HEK293 (cell line): ENCODE measurements at regions not wholly inside any gene's neighbourhood (a gene's known extent, or its start where the extent isn't known, plus 50 kb on each side); places are given as distances from the start of the nearest gene placed in this dataset.

Source experiments
- CTCF ChIA-PET: fragments of 350-600 bp; formaldehyde crosslinking; extraction: SDS; loops from one replicate; lab custom pipeline; 2021; ENCODE audit warnings: antibody characterized with exemption; lab: Yijun Ruan, JAX
- POLR2A ChIA-PET: fragments of 300-600 bp; formaldehyde crosslinking; extraction: SDS; loops from one replicate; lab custom pipeline; 2020; ENCODE audit warnings: antibody characterized with exemption, inconsistent platforms; lab: Yijun Ruan, JAX
- H3K27ac ChIP-seq: fragments of 200-500 bp; sonication (Bioruptor generic); 2 replicates; pipeline ENCODE4 v1.5.1; 2014; ENCODE audit warnings: low read depth, low read length, control low read depth, inconsistent platforms; ENCODE audit errors: extremely low read depth
- H3K36me3 ChIP-seq, 2 experiments: fragments of 200-500 bp in 1 of 2; sonication (Bioruptor generic) in 1 of 2; 1 replicate in 1 of 2; 2 replicates in 1 of 2; pipeline ENCODE4 v1.5.1; 2014 to 2017; ENCODE audit warnings: inconsistent platforms in 2 of 2, low read length in 2 of 2; ENCODE audit not compliant: control insufficient read depth in 2 of 2, insufficient read depth in 1 of 2
- H3K4me1 ChIP-seq: fragments of 200-500 bp; sonication (Bioruptor generic); 2 replicates; pipeline ENCODE4 v1.5.1; 2014; ENCODE audit warnings: mild to moderate bottlenecking, low read length, inconsistent platforms; ENCODE audit not compliant: control insufficient read depth, insufficient read depth
- H3K4me3 ChIP-seq: 2 replicates; pipeline ENCODE4 v1.5.1; 2011; ENCODE audit warnings: low read depth, mild to moderate bottlenecking, control low read depth, low read length, moderate library complexity
- H3K9me3 ChIP-seq: fragments of 200-500 bp; sonication (Bioruptor generic); 2 replicates; pipeline ENCODE4 v1.5.1; 2014; ENCODE audit warnings: low read depth, low read length, inconsistent platforms; ENCODE audit not compliant: control insufficient read depth, insufficient read depth
- EGR2 ChIP-seq: fragments of 450-650 bp; formaldehyde crosslinking; IDR thresholded peaks from 2 replicates; pipeline ENCODE4 v1.5.1; 2016; ENCODE audit warnings: low read depth, missing biosample characterization, missing genetic modification characterization
- GFI1B ChIP-seq: fragments of 450-650 bp; formaldehyde crosslinking; IDR thresholded peaks from 2 replicates; pipeline ENCODE4 v1.5.1; 2016; ENCODE audit warnings: missing biosample characterization, missing genetic modification characterization
- HOXD13 ChIP-seq: sonication (generic); formaldehyde crosslinking; IDR thresholded peaks from 2 replicates; pipeline ENCODE4 v1.8.0; 2022; ENCODE audit warnings: missing genetic modification reagents, borderline replicate concordance
- IKZF3 ChIP-seq: fragments of 450-650 bp; IDR thresholded peaks from 2 replicates; pipeline ENCODE4 v1.5.0; 2018; ENCODE audit warnings: missing biosample characterization, mild to moderate bottlenecking, missing genetic modification characterization, moderate library complexity
- OSR2 ChIP-seq: fragments of 450-650 bp; formaldehyde crosslinking; IDR thresholded peaks from 2 replicates; pipeline ENCODE4 v1.5.1; 2016; ENCODE audit warnings: missing biosample characterization, missing genetic modification characterization
- RBAK ChIP-seq: fragments of 450-650 bp; formaldehyde crosslinking; IDR thresholded peaks from 2 replicates; pipeline ENCODE4 v1.5.1; 2016; ENCODE audit warnings: missing biosample characterization, missing genetic modification characterization
- REST ChIP-seq: fragments of 450-650 bp; formaldehyde crosslinking; IDR thresholded peaks from 2 replicates; pipeline ENCODE4 v1.5.1; 2016; ENCODE audit warnings: missing biosample characterization, missing genetic modification characterization
- SCRT1 ChIP-seq: fragments of 450-650 bp; formaldehyde crosslinking; IDR thresholded peaks from 2 replicates; pipeline ENCODE4 v1.5.1; 2016; ENCODE audit warnings: missing biosample characterization, missing genetic modification characterization, borderline replicate concordance
- YY2 ChIP-seq: fragments of 450-650 bp; formaldehyde crosslinking; IDR thresholded peaks from 2 replicates; pipeline ENCODE4 v1.5.1; 2016; ENCODE audit warnings: missing biosample characterization, missing genetic modification characterization
- ZFHX2 ChIP-seq: fragments of 450-650 bp; formaldehyde crosslinking; conservative IDR thresholded peaks from 2 replicates; pipeline ENCODE4 v1.5.1; 2016; ENCODE audit warnings: missing biosample characterization, missing genetic modification characterization
- ZFP69B ChIP-seq: fragments of 450-650 bp; formaldehyde crosslinking; IDR thresholded peaks from 2 replicates; pipeline ENCODE4 v1.5.1; 2016; ENCODE audit warnings: missing biosample characterization, missing genetic modification characterization
- ZNF146 ChIP-seq: fragments of 450-650 bp; formaldehyde crosslinking; IDR thresholded peaks from 2 replicates; pipeline ENCODE4 v1.5.1; 2016; ENCODE audit warnings: missing biosample characterization, missing genetic modification characterization
- ZNF175 ChIP-seq: fragments of 450-650 bp; formaldehyde crosslinking; IDR thresholded peaks from 2 replicates; pipeline ENCODE4 v1.5.1; 2016; ENCODE audit warnings: missing biosample characterization, missing genetic modification characterization
- ZNF354C ChIP-seq: fragments of 450-650 bp; formaldehyde crosslinking; IDR thresholded peaks from 2 replicates; pipeline ENCODE4 v1.5.1; 2016; ENCODE audit warnings: missing biosample characterization, missing genetic modification characterization, low read depth, borderline replicate concordance
- ZNF404 ChIP-seq: fragments of 450-650 bp; formaldehyde crosslinking; IDR thresholded peaks from 2 replicates; pipeline ENCODE4 v1.5.1; 2017; ENCODE audit warnings: missing biosample characterization, missing genetic modification characterization
- ZNF521 ChIP-seq: fragments of 450-650 bp; formaldehyde crosslinking; IDR thresholded peaks from 2 replicates; pipeline ENCODE4 v1.5.1; 2017; ENCODE audit warnings: missing biosample characterization, mild to moderate bottlenecking, missing genetic modification characterization
- ZNF555 ChIP-seq: fragments of 450-650 bp; formaldehyde crosslinking; conservative IDR thresholded peaks from 2 replicates; pipeline ENCODE4 v1.5.1; 2017; ENCODE audit warnings: missing biosample characterization, mild to moderate bottlenecking, missing genetic modification characterization, inconsistent platforms
- ZNF654 ChIP-seq: fragments of 450-650 bp; formaldehyde crosslinking; IDR thresholded peaks from 2 replicates; pipeline ENCODE4 v1.5.1; 2016; ENCODE audit warnings: low read depth, missing biosample characterization, missing genetic modification characterization
- ZNF670 ChIP-seq: fragments of 450-650 bp; formaldehyde crosslinking; IDR thresholded peaks from 2 replicates; pipeline ENCODE4 v1.5.1; 2016; ENCODE audit warnings: missing biosample characterization, missing genetic modification characterization, low read depth
- TF ChIP-seq, protein P1 (sequence below): fragments of 450-650 bp; formaldehyde crosslinking; IDR thresholded peaks from 2 replicates; pipeline ENCODE4 v1.5.1; 2016; ENCODE audit warnings: missing biosample characterization, missing genetic modification characterization
- TF ChIP-seq, protein P2 (sequence below): fragments of 450-650 bp; formaldehyde crosslinking; IDR thresholded peaks from 2 replicates; pipeline ENCODE4 v1.5.1; 2016; ENCODE audit warnings: missing biosample characterization, missing genetic modification characterization, borderline replicate concordance
- TF ChIP-seq, protein P3 (sequence below): fragments of 450-650 bp; formaldehyde crosslinking; IDR thresholded peaks from 2 replicates; pipeline ENCODE4 v1.5.1; 2016; ENCODE audit warnings: missing biosample characterization, missing genetic modification characterization

- ChIA-PET CTCF (interaction anchor here (0.6 kb wide), 1 partner anchor 18 kb away, joined by 3 read pairs; no protein-coding TSS in a partner anchor), POLR2A (no interaction called here)
- TF ChIP-seq ZNF404 (tag by site-specific recombination) (no peak), HOXD13 (CRISPR knock-in tag) (no peak), RBAK (no peak), ZNF670 (tag by site-specific recombination) (no peak)
- Histone ChIP-seq H3K9me3 (no peaks in the 10 kb centered on the region), H3K4me3 (no peak overlapping the region), H3K4me1 (no peaks in the 10 kb centered on the region), H3K27ac (no peak overlapping the region), H3K36me3 (no peaks in the 10 kb centered on the region)
These were observed 329.9 kb downstream of the DYSF start for GRCh38 chr2:71783215-71783614.

DNA sequence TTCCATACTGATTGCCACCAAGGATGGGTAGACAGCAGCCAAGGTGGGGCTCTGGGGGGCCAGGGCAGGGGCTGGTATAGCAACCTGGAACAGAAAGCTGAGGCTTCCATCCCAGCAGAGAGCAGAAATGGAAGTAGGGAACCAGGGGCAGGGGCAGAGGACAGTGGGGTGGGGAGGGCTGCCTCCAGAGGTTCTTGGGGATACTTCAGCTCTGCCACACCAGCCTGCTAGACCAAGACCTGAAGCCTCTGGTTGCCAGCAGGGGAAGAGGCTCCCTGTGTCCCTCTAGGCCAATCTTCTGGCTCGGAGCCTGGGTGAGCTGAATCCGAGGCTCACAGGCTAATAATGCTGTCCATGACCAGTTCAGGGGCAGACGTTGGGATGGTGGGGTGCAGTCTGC lies 329.0 kb downstream of the DYSF start:
- Histone ChIP-seq H3K9me3 (no peaks in the 10 kb centered on the region), H3K27ac (no peak overlapping the region), H3K4me1 (no peaks in the 10 kb centered on the region)
- POLR2A ChIA-PET, result no interaction called here
- TF ChIP-seq OSR2 (tag by site-specific recombination) (no peak), ZFP69B (no peak), SCRT1 (tag by site-specific recombination) (no peak), ZNF654 (tag by site-specific recombination) (no peak), YY2 (no peak), GFI1B (tag by site-specific recombination) (no peak), ZNF555 (tag by site-specific recombination) (no peak), ZNF146 (no peak)
- TF ChIP-seq, protein P1, sequence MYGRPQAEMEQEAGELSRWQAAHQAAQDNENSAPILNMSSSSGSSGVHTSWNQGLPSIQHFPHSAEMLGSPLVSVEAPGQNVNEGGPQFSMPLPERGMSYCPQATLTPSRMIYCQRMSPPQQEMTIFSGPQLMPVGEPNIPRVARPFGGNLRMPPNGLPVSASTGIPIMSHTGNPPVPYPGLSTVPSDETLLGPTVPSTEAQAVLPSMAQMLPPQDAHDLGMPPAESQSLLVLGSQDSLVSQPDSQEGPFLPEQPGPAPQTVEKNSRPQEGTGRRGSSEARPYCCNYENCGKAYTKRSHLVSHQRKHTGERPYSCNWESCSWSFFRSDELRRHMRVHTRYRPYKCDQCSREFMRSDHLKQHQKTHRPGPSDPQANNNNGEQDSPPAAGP (tag by site-specific recombination), result no peak
- TF ChIP-seq, protein P2, sequence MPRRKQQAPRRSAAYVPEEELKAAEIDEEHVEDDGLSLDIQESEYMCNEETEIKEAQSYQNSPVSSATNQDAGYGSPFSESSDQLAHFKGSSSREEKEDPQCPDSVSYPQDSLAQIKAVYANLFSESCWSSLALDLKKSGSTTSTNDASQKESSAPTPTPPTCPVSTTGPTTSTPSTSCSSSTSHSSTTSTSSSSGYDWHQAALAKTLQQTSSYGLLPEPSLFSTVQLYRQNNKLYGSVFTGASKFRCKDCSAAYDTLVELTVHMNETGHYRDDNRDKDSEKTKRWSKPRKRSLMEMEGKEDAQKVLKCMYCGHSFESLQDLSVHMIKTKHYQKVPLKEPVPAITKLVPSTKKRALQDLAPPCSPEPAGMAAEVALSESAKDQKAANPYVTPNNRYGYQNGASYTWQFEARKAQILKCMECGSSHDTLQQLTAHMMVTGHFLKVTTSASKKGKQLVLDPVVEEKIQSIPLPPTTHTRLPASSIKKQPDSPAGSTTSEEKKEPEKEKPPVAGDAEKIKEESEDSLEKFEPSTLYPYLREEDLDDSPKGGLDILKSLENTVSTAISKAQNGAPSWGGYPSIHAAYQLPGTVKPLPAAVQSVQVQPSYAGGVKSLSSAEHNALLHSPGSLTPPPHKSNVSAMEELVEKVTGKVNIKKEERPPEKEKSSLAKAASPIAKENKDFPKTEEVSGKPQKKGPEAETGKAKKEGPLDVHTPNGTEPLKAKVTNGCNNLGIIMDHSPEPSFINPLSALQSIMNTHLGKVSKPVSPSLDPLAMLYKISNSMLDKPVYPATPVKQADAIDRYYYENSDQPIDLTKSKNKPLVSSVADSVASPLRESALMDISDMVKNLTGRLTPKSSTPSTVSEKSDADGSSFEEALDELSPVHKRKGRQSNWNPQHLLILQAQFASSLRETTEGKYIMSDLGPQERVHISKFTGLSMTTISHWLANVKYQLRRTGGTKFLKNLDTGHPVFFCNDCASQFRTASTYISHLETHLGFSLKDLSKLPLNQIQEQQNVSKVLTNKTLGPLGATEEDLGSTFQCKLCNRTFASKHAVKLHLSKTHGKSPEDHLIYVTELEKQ (tag by site-specific recombination), result no peak
- TF ChIP-seq, all 188 proteins: peak for 0
- Histone ChIP-seq H3K36me3 (no peaks in the 10 kb centered on the region), H3K4me3 (no peak overlapping the region)
- CTCF ChIA-PET, result interaction anchor here (1.2 kb wide), 1 partner anchor 14 kb away, joined by 3 read pairs; no protein-coding TSS in a partner anchor

GRCh38 chr2:71781695-71782228 lies 328.4 kb downstream of the DYSF start:
- H3K4me1 ChIP-seq, result no peaks in the 10 kb centered on the region
- no peaks in the 10 kb centered on the region for H3K9me3 ChIP-seq
- ChIA-PET CTCF (interaction anchor here (0.6 to 1.2 kb wide), 3 partner anchors 15 to 544 kb away, joined by 3 to 4 read pairs (median 3); no protein-coding TSS in a partner anchor), POLR2A (no interaction called here)
- no peak overlapping the region for H3K27ac ChIP-seq
- H3K4me3 ChIP-seq, result no peak overlapping the region
- H3K36me3 ChIP-seq, result no peaks in the 10 kb centered on the region
- no peak for TF ChIP-seq ZNF175 (tag by site-specific recombination)
- TF ChIP-seq IKZF3 (tag by site-specific recombination), result no peak
- no peak for TF ChIP-seq ZNF354C
- TF ChIP-seq EGR2 (tag by site-specific recombination), result peak; percentile 76
- TF ChIP-seq, protein P3, sequence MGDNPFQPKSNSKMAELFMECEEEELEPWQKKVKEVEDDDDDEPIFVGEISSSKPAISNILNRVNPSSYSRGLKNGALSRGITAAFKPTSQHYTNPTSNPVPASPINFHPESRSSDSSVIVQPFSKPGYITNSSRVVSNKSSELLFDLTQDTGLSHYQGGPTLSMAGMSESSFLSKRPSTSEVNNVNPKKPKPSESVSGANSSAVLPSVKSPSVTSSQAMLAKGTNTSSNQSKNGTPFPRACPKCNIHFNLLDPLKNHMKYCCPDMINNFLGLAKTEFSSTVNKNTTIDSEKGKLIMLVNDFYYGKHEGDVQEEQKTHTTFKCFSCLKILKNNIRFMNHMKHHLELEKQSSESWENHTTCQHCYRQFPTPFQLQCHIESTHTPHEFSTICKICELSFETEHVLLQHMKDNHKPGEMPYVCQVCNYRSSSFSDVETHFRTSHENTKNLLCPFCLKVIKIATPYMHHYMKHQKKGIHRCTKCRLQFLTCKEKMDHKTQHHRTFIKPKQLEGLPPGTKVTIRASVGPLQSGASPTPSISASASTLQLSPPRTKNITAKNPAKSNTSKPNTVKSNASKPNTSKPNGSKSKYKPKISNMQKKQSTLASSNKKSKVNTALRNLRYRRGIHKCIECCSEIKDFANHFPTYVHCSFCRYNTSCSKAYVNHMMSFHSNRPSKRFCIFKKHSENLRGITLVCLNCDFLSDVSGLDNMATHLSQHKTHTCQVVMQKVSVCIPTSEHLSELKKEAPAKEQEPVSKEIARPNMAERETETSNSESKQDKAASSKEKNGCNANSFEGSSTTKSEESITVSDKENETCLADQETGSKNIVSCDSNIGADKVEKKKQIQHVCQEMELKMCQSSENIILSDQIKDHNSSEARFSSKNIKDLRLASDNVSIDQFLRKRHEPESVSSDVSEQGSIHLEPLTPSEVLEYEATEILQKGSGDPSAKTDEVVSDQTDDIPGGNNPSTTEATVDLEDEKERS (tag by site-specific recombination), result no peak
- peak; percentile 57 for TF ChIP-seq ZFHX2 (tag by site-specific recombination)
- TF ChIP-seq ZNF521, result no peak
- no peak for TF ChIP-seq REST (tag by site-specific recombination)
